Mesothelial cell of epicardium (in vitro differentiated cells): ENCODE measurements at regions not wholly inside any gene's neighbourhood (a gene's known extent, or its start where the extent isn't known, plus 50 kb on each side); places are given as distances from the start of the nearest gene placed in this dataset.
"Not testable (repeated sequence)": the region's sequence is repeated elsewhere in the genome, so short reads cannot be mapped to it uniquely, and the experiment has no call there.

ENCODE experiments used
- DNase-seq, 2 experiments: peaks; one replicate each; pipeline ENCODE4 v3.0.0; 2021; ENCODE audit warnings: low spot score in 2 of 2; ENCODE audit not compliant: unreplicated experiment in 2 of 2
- H3K27ac Mint-ChIP-seq: 2 replicates; pipeline ENCODE4 v1.8.0; 2021; ENCODE audit warnings: mixed read lengths
- H3K27me3 Mint-ChIP-seq: 2 replicates; pipeline ENCODE4 v1.8.0; 2021; ENCODE audit warnings: low read depth, mixed read lengths
- H3K36me3 Mint-ChIP-seq: 2 replicates; pipeline ENCODE4 v1.8.0; 2021; ENCODE audit warnings: mixed read lengths
- H3K4me1 Mint-ChIP-seq: 2 replicates; pipeline ENCODE4 v1.8.0; 2021; ENCODE audit warnings: mixed read lengths
- H3K4me3 Mint-ChIP-seq: 2 replicates; pipeline ENCODE4 v1.8.0; 2021; ENCODE audit warnings: mild to moderate bottlenecking, moderate library complexity, mixed read lengths
- H3K9me3 Mint-ChIP-seq: 2 replicates; pipeline ENCODE4 v1.8.0; 2021; ENCODE audit warnings: mixed read lengths
- CTCF ChIP-seq: fragments of 200-600 bp; sonication (generic); IDR thresholded peaks from one replicate; pipeline ENCODE4 v1.5.0; 2021; ENCODE audit warnings: antibody characterized with exemption; ENCODE audit not compliant: unreplicated experiment

GRCh38 chr16:26988186-26988585, 78.5 kb upstream of the C16orf82 start:
- Mint-ChIP-seq H3K4me3 (no peak overlapping the region), H3K9me3 (peaks cover 3% of the 10 kb centered on the region), H3K4me1 (no peaks in the 10 kb centered on the region), H3K27ac (no peak overlapping the region), H3K27me3 (peaks cover 27% of the 10 kb centered on the region), H3K36me3 (no peaks in the 10 kb centered on the region)
- DNase-seq = no peak
- TF ChIP-seq CTCF = no peak

DNA sequence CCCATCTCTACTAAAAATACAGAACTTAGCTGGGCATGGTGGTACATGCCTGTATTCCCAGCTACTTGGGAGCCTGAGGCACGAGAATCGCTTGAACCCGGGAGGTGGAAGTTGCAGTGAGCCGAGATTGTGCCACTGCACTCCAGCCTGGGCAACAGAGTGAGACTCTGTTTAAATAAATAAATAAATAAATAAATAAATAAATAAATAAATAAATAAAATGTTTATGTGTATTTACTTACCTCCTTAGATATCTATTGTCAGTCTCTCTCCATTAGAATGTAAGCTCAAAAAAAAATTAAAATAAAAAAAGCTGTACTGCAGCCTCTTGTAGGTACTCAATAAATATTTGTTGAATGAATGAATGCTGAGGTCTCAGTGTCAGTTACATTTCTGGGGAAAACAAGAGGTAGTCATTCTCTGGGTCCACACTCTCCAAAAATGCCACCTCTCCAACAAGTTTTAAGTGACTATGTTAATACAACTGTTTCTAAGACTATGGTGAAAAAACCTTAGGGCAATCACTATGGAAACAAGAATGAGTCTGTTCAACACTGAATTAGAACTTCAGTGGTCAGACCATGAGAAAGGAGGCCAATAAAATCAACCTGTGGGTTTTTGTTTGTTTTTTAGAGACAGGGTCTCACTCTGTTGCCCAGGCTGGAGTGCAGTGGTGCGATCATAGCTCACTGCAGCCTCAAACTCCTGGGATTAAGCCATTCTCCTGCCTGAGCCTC, 76.2 kb upstream of the C16orf82 start:
- peaks cover 28% of the 10 kb centered on the region for H3K27me3 Mint-ChIP-seq
- H3K9me3 Mint-ChIP-seq, DNase-seq, H3K4me3 Mint-ChIP-seq, H3K36me3 Mint-ChIP-seq, H3K4me1 Mint-ChIP-seq, H3K27ac Mint-ChIP-seq: not testable (repeated sequence)

GRCh38 chr16:26992666-26993349, 73.9 kb upstream of the C16orf82 start:
- TF ChIP-seq CTCF = no peak
- no peak overlapping the region for H3K4me3 Mint-ChIP-seq
- no peaks in the 10 kb centered on the region for H3K36me3 Mint-ChIP-seq
- H3K4me1 Mint-ChIP-seq = no peaks in the 10 kb centered on the region
- H3K27ac Mint-ChIP-seq = no peak overlapping the region
- peak in 1 of 2 experiments; percentile 29 for DNase-seq
- peaks cover 28% of the 10 kb centered on the region for H3K27me3 Mint-ChIP-seq
- peaks cover 5% of the 10 kb centered on the region for H3K9me3 Mint-ChIP-seq

DNA sequence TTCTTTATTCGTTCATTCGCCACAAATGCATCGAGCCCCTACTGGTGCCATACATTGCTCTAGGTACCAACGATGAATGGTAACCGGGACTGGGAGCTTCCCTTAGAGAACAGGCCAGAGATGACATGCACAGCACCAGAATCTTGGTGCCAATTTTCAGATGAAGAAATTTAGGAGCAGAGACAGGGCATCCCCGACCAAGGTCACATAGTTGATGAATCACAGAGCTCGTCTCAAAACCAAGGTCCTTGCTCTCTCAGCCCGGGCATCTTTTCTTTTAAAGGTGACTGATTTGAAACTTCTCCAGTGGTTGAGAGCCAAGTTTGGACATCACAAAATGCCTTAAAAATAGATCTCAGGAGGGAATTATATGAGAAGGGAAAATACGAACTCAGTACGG, 73.2 kb upstream of the C16orf82 start:
- Mint-ChIP-seq H3K36me3 (no peaks in the 10 kb centered on the region), H3K4me1 (no peaks in the 10 kb centered on the region), H3K27me3 (peaks cover 28% of the 10 kb centered on the region), H3K27ac (no peak overlapping the region), H3K9me3 (peaks cover 5% of the 10 kb centered on the region), H3K4me3 (no peak overlapping the region)
- DNase-seq = no peak
- TF ChIP-seq CTCF = no peak

DNA sequence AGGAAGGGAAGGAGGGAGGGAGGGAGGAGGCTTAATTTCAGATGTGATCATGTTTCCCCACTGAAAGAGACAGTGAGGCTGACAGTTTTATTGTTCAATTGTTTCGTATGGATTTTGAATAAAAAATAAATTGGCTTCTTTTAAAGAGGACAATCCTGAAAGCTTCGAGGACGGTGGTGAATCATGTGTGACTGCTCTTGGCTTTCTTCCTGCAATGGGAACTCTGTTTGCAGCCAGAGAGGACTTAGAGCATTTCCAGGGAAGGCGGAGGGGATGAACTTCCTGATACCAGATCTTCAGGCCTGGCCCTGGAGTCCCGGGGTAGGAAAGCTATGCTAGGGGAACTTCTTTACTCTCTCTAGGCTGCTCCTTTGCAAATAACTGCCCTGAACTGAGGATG, 72.8 kb upstream of the C16orf82 start:
- no peak overlapping the region for H3K27ac Mint-ChIP-seq

More for the DNA sequence above, 72.8 kb upstream of the C16orf82 start:
- DNase-seq = no peak
- Mint-ChIP-seq H3K36me3 (no peaks in the 10 kb centered on the region), H3K9me3 (peaks cover 5% of the 10 kb centered on the region), H3K27me3 (peaks cover 31% of the 10 kb centered on the region), H3K4me3 (no peak overlapping the region), H3K4me1 (no peaks in the 10 kb centered on the region)
- no peak for TF ChIP-seq CTCF
